ENCODE measurements at regions not wholly inside any gene's neighbourhood (a gene's known extent, or its start where the extent isn't known, plus 50 kb on each side); places are given as distances from the start of the nearest gene placed in this dataset.

DNA sequence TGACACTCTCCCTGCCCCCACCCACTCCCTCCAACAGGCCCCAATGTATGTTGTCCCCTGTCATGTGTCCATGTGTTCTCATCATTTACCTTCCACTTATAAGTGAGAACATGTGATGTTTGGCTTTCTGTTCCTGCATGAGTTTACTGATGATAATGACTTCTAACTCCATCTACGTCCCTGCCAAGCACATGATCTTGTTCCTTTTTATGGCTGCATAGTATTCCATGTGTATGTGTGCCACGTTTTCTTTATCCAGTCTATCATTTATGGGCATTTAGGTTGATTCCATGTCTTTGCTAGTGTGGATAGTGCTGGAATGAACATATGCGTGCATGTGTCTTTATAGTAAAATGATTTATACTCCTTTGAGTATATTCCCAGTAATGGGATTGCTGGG, 100.0 kb upstream of the LHX5 start:
- Mint-ChIP-seq H3K4me1 (ENCODE audit: low read depth) (no peaks in the 10 kb centered on the region), H3K4me3 (ENCODE audit: low read depth) (no peak overlapping the region), H3K27me3 (peaks cover 52% of the 10 kb centered on the region), H3K36me3 (ENCODE audit: insufficient read depth) (no peaks in the 10 kb centered on the region), H3K9me3 (ENCODE audit: low read depth) (no peaks in the 10 kb centered on the region), H3K27ac (no peak overlapping the region)
- DNase-seq (ENCODE audit: low spot score, unreplicated experiment): no peak
- TF ChIP-seq, protein P1, sequence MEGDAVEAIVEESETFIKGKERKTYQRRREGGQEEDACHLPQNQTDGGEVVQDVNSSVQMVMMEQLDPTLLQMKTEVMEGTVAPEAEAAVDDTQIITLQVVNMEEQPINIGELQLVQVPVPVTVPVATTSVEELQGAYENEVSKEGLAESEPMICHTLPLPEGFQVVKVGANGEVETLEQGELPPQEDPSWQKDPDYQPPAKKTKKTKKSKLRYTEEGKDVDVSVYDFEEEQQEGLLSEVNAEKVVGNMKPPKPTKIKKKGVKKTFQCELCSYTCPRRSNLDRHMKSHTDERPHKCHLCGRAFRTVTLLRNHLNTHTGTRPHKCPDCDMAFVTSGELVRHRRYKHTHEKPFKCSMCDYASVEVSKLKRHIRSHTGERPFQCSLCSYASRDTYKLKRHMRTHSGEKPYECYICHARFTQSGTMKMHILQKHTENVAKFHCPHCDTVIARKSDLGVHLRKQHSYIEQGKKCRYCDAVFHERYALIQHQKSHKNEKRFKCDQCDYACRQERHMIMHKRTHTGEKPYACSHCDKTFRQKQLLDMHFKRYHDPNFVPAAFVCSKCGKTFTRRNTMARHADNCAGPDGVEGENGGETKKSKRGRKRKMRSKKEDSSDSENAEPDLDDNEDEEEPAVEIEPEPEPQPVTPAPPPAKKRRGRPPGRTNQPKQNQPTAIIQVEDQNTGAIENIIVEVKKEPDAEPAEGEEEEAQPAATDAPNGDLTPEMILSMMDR (IDR thresholded peaks at IDR 0.05; ENCODE audit: unreplicated experiment): no peak

DNA sequence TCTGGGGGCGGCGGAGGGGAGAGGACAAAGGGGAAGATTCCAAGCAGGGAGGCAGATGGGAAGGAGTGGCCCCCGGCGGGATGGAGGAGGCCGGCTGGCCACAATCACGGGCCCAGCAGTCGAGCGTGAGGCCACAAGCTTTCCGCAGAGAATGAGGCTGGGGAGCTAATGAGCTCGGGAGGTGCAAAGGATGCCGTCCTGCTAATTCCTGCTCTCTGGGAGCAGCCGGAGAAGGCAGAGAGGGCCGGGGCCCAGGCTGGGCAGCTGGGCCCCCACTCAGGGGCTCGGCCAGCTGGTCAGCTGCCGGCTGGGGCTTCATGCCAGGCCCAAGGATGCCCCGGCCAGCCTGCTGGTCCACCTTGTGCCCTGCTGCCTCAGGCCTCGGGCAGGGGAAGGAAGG, 98.1 kb upstream of the LHX5 start:
- Mint-ChIP-seq H3K36me3 (ENCODE audit: insufficient read depth) (no peaks in the 10 kb centered on the region), H3K4me1 (ENCODE audit: low read depth) (peaks cover 2% of the 10 kb centered on the region), H3K9me3 (ENCODE audit: low read depth) (no peaks in the 10 kb centered on the region), H3K4me3 (ENCODE audit: low read depth) (no peak overlapping the region), H3K27ac (no peak overlapping the region), H3K27me3 (peaks cover 44% of the 10 kb centered on the region)
- TF ChIP-seq, protein P1 (IDR thresholded peaks at IDR 0.05; ENCODE audit: unreplicated experiment): no peak
- no peak for DNase-seq (ENCODE audit: low spot score, unreplicated experiment)

DNA sequence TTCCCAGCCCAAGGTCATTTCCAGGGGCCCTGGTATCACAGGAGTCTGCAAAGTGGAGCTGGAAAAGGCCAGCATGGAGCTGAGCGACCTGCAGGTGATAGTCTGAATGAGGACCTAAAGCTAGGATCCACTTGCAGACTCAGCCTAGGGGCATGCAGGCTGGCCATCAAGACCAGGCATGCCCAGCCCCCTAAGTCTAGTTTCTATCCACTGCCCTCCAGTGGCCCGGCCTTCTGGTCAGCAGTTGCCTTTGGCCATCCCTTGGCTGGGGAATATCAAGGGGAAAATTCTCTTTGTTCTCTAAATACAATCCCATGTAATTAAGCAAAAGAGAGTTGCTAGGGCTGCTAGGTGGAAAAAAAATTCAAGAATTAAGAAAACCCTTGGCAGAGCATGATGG, 96.3 kb upstream of the LHX5 start:
- Mint-ChIP-seq H3K27me3 (peaks cover 51% of the 10 kb centered on the region), H3K36me3 (ENCODE audit: insufficient read depth) (no peaks in the 10 kb centered on the region), H3K9me3 (ENCODE audit: low read depth) (no peaks in the 10 kb centered on the region), H3K4me1 (ENCODE audit: low read depth) (peaks cover 2% of the 10 kb centered on the region), H3K27ac (no peak overlapping the region), H3K4me3 (ENCODE audit: low read depth) (no peak overlapping the region)
- DNase-seq (ENCODE audit: low spot score, unreplicated experiment): no peak
- TF ChIP-seq, protein P1 (IDR thresholded peaks at IDR 0.05; ENCODE audit: unreplicated experiment): no peak

DNA sequence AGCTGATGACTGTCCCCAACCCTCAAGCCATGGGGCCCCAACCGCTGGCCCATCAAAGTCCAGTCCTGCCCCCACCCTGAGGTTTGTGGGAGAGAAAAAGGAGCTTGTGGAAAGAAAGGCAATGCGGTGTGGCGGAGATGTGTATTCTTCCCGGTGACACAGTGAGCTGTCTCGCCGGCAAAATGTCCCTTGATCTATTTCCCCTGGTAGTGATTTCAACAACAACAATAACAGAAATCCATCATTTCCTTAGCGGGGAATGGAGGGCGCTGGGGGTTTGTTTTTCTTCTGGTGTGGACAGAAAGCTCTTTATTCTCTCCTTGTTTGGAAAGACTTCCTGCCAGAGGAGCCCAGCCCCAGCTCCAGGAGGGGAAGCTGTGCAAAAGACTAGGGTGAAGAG, 93.7 kb upstream of the LHX5 start:
- no peak for DNase-seq (ENCODE audit: low spot score, unreplicated experiment)
- Mint-ChIP-seq H3K27ac (no peak overlapping the region), H3K36me3 (ENCODE audit: insufficient read depth) (no peaks in the 10 kb centered on the region), H3K9me3 (ENCODE audit: low read depth) (no peaks in the 10 kb centered on the region), H3K27me3 (peaks cover 53% of the 10 kb centered on the region), H3K4me1 (ENCODE audit: low read depth) (peaks cover 2% of the 10 kb centered on the region), H3K4me3 (ENCODE audit: low read depth) (no peak overlapping the region)
- TF ChIP-seq, protein P1 (IDR thresholded peaks at IDR 0.05; ENCODE audit: unreplicated experiment): no peak

DNA sequence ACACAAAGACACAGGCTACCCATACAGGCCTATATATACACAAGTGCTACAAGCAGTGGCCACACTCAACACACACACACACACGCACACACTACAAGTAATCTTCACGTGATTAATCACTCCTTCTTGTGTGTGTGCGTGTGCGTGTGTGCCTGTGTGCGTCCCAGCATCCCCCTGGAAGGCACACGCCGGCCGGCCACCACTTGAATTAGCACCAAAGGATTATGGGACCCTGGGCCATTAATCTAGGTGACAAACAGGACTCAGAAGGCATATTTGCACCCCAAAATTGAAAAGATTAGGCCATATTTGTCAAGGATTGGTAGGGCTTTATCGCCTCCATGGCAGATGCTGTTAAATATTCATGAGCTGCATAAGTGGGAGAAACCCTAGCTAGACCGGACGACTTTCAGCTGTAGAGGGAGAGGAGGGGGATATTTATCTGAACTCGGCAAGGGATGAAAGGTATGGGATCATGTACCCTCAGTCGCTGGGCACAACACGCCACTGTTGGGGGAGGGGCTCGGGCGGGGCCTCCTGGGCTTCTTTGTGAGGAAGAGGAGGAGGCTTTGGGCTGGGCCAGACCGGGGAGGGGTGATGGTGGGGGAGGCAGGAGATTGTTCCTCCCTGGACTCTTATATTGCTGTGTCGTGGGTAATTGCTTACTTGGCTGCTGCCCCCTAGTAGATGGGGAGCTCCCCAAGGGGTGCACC, 89.6 kb upstream of the LHX5 start:
- no peaks in the 10 kb centered on the region for H3K36me3 Mint-ChIP-seq (ENCODE audit: insufficient read depth)
- no peak overlapping the region for H3K4me3 Mint-ChIP-seq (ENCODE audit: low read depth)
- H3K9me3 Mint-ChIP-seq (ENCODE audit: low read depth): no peaks in the 10 kb centered on the region
- H3K27me3 Mint-ChIP-seq: peaks cover 75% of the 10 kb centered on the region
- no peak overlapping the region for H3K27ac Mint-ChIP-seq
- TF ChIP-seq, protein P1 (IDR thresholded peaks at IDR 0.05; ENCODE audit: unreplicated experiment): no peak
- H3K4me1 Mint-ChIP-seq (ENCODE audit: low read depth): peaks cover 2% of the 10 kb centered on the region
- DNase-seq (ENCODE audit: low spot score, unreplicated experiment): no peak
